OCI-LY1 (cell line): ENCODE measurements at regions not wholly inside any gene's neighbourhood (a gene's known extent, or its start where the extent isn't known, plus 50 kb on each side); places are given as distances from the start of the nearest gene placed in this dataset.

Experiments
- H2AFZ ChIP-seq: fragments of 200-600 bp; sonication (generic), shearing (Covaris generic); 2 replicates; pipeline ENCODE4 v1.6.0; 2014; ENCODE audit warnings: antibody characterized with exemption, mild to moderate bottlenecking, low read length
- H3F3A ChIP-seq: fragments of 200-600 bp; sonication (generic), shearing (Covaris generic); 2 replicates; pipeline ENCODE4 v1.6.0; 2014; ENCODE audit warnings: mild to moderate bottlenecking, antibody characterized with exemption, low read length, moderate library complexity; ENCODE audit not compliant: insufficient read depth
- H3K27ac ChIP-seq: fragments of 200-600 bp; sonication (generic); 2 replicates; pipeline ENCODE4 v1.5.1; 2014; ENCODE audit warnings: low read length, mixed run types, mild to moderate bottlenecking, low read depth; ENCODE audit not compliant: poor library complexity, severe bottlenecking
- H3K27me3 ChIP-seq: fragments of 200-600 bp; sonication (generic); 2 replicates; pipeline ENCODE4 v1.6.0; 2014; ENCODE audit warnings: antibody characterized with exemption, mild to moderate bottlenecking, low read length, moderate library complexity; ENCODE audit not compliant: insufficient read depth
- H3K36me3 ChIP-seq: fragments of 200-600 bp; sonication (generic); 2 replicates; pipeline ENCODE4 v1.6.1; 2014; ENCODE audit warnings: mild to moderate bottlenecking, antibody characterized with exemption, low read length, moderate library complexity, mixed read lengths; ENCODE audit not compliant: insufficient read depth
- H3K4me1 ChIP-seq: fragments of 200-600 bp; sonication (generic); 2 replicates; pipeline ENCODE4 v1.5.1; 2014; ENCODE audit warnings: mild to moderate bottlenecking, low read length, moderate library complexity; ENCODE audit not compliant: insufficient read depth, severe bottlenecking
- H3K4me2 ChIP-seq: fragments of 200-600 bp; sonication (generic), shearing (Covaris generic); 2 replicates; pipeline ENCODE4 v1.6.1; 2014; ENCODE audit warnings: low read length
- H3K4me3 ChIP-seq: fragments of 200-600 bp; sonication (generic); 2 replicates; pipeline ENCODE4 v1.5.1; 2014; ENCODE audit warnings: low read length, low read depth, mild to moderate bottlenecking, mixed read lengths; ENCODE audit not compliant: poor library complexity, severe bottlenecking
- H3K79me2 ChIP-seq: fragments of 200-600 bp; shearing (Covaris generic); 2 replicates; pipeline ENCODE4 v1.6.1; 2016; ENCODE audit warnings: mixed run types, low read length, mixed read lengths; ENCODE audit not compliant: insufficient read depth
- H3K9ac ChIP-seq: fragments of 200-600 bp; sonication (generic), shearing (Covaris generic); 2 replicates; pipeline ENCODE4 v1.6.1; 2014; ENCODE audit warnings: mild to moderate bottlenecking, low read length, mixed read lengths
- H3K9me2 ChIP-seq: fragments of 200-600 bp; sonication (generic), shearing (Covaris generic); 2 replicates; pipeline ENCODE4 v1.6.1; 2014; ENCODE audit warnings: low read depth, mild to moderate bottlenecking, low read length, mixed read lengths
- H3K9me3 ChIP-seq: fragments of 200-600 bp; shearing (Covaris generic); 2 replicates; pipeline ENCODE4 v1.6.1; 2014; ENCODE audit warnings: low read length, mixed read lengths
- H4K20me1 ChIP-seq: fragments of 200-600 bp; sonication (generic), shearing (Covaris generic); 2 replicates; pipeline ENCODE4 v1.6.0; 2016; ENCODE audit warnings: mild to moderate bottlenecking, low read length; ENCODE audit not compliant: insufficient read depth
- CTCF ChIP-seq: fragments of 200-600 bp; sonication (generic), shearing (Covaris generic); IDR thresholded peaks from 2 replicates; pipeline ENCODE4 v1.5.1; 2017; ENCODE audit warnings: mild to moderate bottlenecking, antibody characterized with exemption, low read length, moderate library complexity, mixed read lengths
- EZH2 ChIP-seq: fragments of 200-600 bp; sonication (generic), shearing (Covaris generic); IDR thresholded peaks from 2 replicates; pipeline ENCODE4 v1.8.0; 2017; ENCODE audit warnings: borderline replicate concordance, mixed run types, mild to moderate bottlenecking, antibody characterized with exemption, low read length, moderate library complexity, mixed read lengths

- Histone ChIP-seq H3K27me3 (no peaks in the 10 kb centered on the region), H3K9me2 (no peaks in the 10 kb centered on the region), H3F3A (no peaks in the 10 kb centered on the region), H3K36me3 (no peaks in the 10 kb centered on the region), H3K27ac (no peak overlapping the region), H4K20me1 (no peaks in the 10 kb centered on the region), H3K9ac (no peak overlapping the region), H3K4me2 (no peak overlapping the region), H3K4me3 (no peak overlapping the region), H3K4me1 (no peaks in the 10 kb centered on the region), H3K9me3 (no peaks in the 10 kb centered on the region), H3K79me2 (no peaks in the 10 kb centered on the region), H2AFZ (no peak overlapping the region)
- TF ChIP-seq CTCF (no peak), EZH2 (no peak)
Observed at GRCh38 chr16:59878999-59879398, 1144.9 kb upstream of the GOT2 start.

- H3K9ac ChIP-seq, result no peak overlapping the region
- no peak overlapping the region for H2AFZ ChIP-seq
- no peak overlapping the region for H3K4me2 ChIP-seq
- H3K4me1 ChIP-seq, result no peaks in the 10 kb centered on the region
- H3K27ac ChIP-seq, result no peak overlapping the region
- H3K9me2 ChIP-seq, result no peaks in the 10 kb centered on the region
- H3K27me3 ChIP-seq, result no peaks in the 10 kb centered on the region
- no peak for TF ChIP-seq EZH2
- no peak for TF ChIP-seq CTCF
- H4K20me1 ChIP-seq, result no peaks in the 10 kb centered on the region
- H3F3A ChIP-seq, result no peaks in the 10 kb centered on the region
- H3K9me3 ChIP-seq, result no peaks in the 10 kb centered on the region
- H3K4me3 ChIP-seq, result no peak overlapping the region
- no peaks in the 10 kb centered on the region for H3K79me2 ChIP-seq
- H3K36me3 ChIP-seq, result no peaks in the 10 kb centered on the region
Observed at GRCh38 chr16:59878479-59878878, 1144.4 kb upstream of the GOT2 start.

- Histone ChIP-seq H3K4me3 (no peak overlapping the region), H3K4me2 (no peak overlapping the region), H2AFZ (no peak overlapping the region), H3K9me2 (no peaks in the 10 kb centered on the region), H3K79me2 (no peaks in the 10 kb centered on the region), H3K4me1 (no peaks in the 10 kb centered on the region), H3K27ac (no peak overlapping the region), H3K9me3 (no peaks in the 10 kb centered on the region), H3F3A (no peaks in the 10 kb centered on the region), H3K9ac (no peak overlapping the region), H3K27me3 (no peaks in the 10 kb centered on the region), H3K36me3 (no peaks in the 10 kb centered on the region), H4K20me1 (no peaks in the 10 kb centered on the region)
- no peak for TF ChIP-seq CTCF
- no peak for TF ChIP-seq EZH2
Observed at GRCh38 chr16:59864981-59865666, 1131.0 kb upstream of the GOT2 start.
